Ishikawa (cell line): ENCODE measurements at regions not wholly inside any gene's neighbourhood (a gene's known extent, or its start where the extent isn't known, plus 50 kb on each side); places are given as distances from the start of the nearest gene placed in this dataset.

Experiments
- CEBPB ChIP-seq: IDR thresholded peaks from 2 replicates; pipeline ENCODE4 v1.6.1; 2012
- CREB1 ChIP-seq: IDR thresholded peaks from 2 replicates; pipeline ENCODE4 v1.6.1; 2012; ENCODE audit warnings: low read depth
- EP300 ChIP-seq: IDR thresholded peaks from 2 replicates; pipeline ENCODE4 v1.6.1; 2012; ENCODE audit warnings: borderline replicate concordance
- FOXM1 ChIP-seq: IDR thresholded peaks from 2 replicates; pipeline ENCODE4 v1.6.1; 2012; ENCODE audit warnings: low read depth, borderline replicate concordance
- MAX ChIP-seq: IDR thresholded peaks from 2 replicates; pipeline ENCODE4 v1.6.1; 2012
- NFIC ChIP-seq: IDR thresholded peaks from 2 replicates; pipeline ENCODE4 v1.6.1; 2012
- RAD21 ChIP-seq: IDR thresholded peaks from 2 replicates; pipeline ENCODE4 v1.6.1; 2012; ENCODE audit warnings: low read depth
- REST ChIP-seq: IDR thresholded peaks from 2 replicates; pipeline ENCODE4 v1.6.1; 2012; ENCODE audit warnings: low read depth, mild to moderate bottlenecking
- TAF1 ChIP-seq: IDR thresholded peaks from 2 replicates; pipeline ENCODE4 v1.6.1; 2012; ENCODE audit warnings: low read depth, mild to moderate bottlenecking
- TCF12 ChIP-seq: IDR thresholded peaks from 2 replicates; pipeline ENCODE4 v1.6.1; 2012; ENCODE audit warnings: low read depth
- TEAD4 ChIP-seq: IDR thresholded peaks from 2 replicates; pipeline ENCODE4 v1.6.1; 2012
- USF1 ChIP-seq: IDR thresholded peaks from 2 replicates; pipeline ENCODE4 v1.6.1; 2012
- YY1 ChIP-seq: IDR thresholded peaks from 2 replicates; pipeline ENCODE4 v1.6.1; 2012; ENCODE audit warnings: low read depth
- ZBTB7A ChIP-seq: IDR thresholded peaks from 2 replicates; pipeline ENCODE4 v1.6.1; 2012; ENCODE audit warnings: low read depth

GRCh38 chr6:95354551-95354950 is 222.8 kb upstream of the MANEA start:
- TF ChIP-seq TCF12 (no peak), REST (no peak), TAF1 (no peak), CEBPB (no peak), TEAD4 (no peak), RAD21 (no peak), MAX (no peak), CREB1 (no peak), EP300 (no peak), NFIC (no peak), FOXM1 (no peak), ZBTB7A (no peak), USF1 (no peak), YY1 (no peak)
